SK-N-MC (cell line): ENCODE measurements at regions not wholly inside any gene's neighbourhood (a gene's known extent, or its start where the extent isn't known, plus 50 kb on each side); places are given as distances from the start of the nearest gene placed in this dataset.

Experiments
- EZH2 ChIP-seq: fragments of 200-600 bp; sonication (generic); IDR thresholded peaks from one replicate; pipeline ENCODE4 v1.6.1; 2017; ENCODE audit warnings: antibody characterized with exemption
- POLR2AphosphoS5 ChIP-seq: IDR thresholded peaks from 2 replicates; pipeline ENCODE4 v1.6.1; 2012; ENCODE audit warnings: mild to moderate bottlenecking, low read depth, low read length, borderline replicate concordance

GRCh38 chr12:40587970-40588369 lies 104.3 kb upstream of the CNTN1 start:
- TF ChIP-seq POLR2AphosphoS5 (no peak), EZH2 (no peak)
